ENCODE measurements at regions not wholly inside any gene's neighbourhood (a gene's known extent, or its start where the extent isn't known, plus 50 kb on each side); places are given as distances from the start of the nearest gene placed in this dataset.

DNA sequence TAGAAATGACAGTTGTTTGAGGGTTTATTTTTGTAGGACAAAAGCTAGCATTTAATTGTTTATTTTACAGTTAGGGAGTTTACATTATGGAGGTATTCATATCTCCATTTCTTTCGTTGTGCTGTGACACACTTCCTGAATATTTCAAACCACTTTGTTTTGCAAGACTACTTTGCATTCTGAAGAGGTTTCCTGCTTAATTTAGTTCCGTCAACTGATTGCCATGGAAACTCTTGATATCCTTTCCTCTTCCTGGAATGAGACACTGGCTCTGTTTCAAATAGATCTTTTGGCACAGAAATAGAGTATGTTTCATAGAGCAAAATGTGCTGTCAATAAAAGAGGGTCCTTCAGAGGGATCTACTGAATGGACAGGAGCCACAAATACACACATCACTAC is 159.5 kb upstream of the AGR3 start:
- Histone ChIP-seq H2AFZ (ENCODE audit: control insufficient read depth, low read depth, low read length) (no peak overlapping the region), H3K4me3 (no peak overlapping the region), H3K4me1 (ENCODE audit: control insufficient read depth, insufficient read depth, low read length) (no peaks in the 10 kb centered on the region), H3K9ac (ENCODE audit: control insufficient read depth, insufficient read depth, low read length) (no peak overlapping the region), H3K27me3 (replicated peaks in 1 of 2; ENCODE audit: control insufficient read depth in 2 of 2, insufficient read depth in 2 of 2, low read length in 1 of 2) (no peaks in the 10 kb centered on the region), H3K36me3 (ENCODE audit: control insufficient read depth in 2 of 2, insufficient read depth in 2 of 2, low read length in 1 of 2) (no peaks in the 10 kb centered on the region), H4K20me1 (ENCODE audit: control insufficient read depth, insufficient read depth) (no peaks in the 10 kb centered on the region), H3K79me2 (ENCODE audit: control insufficient read depth, insufficient read depth, low read length) (no peaks in the 10 kb centered on the region), H3K4me2 (ENCODE audit: control insufficient read depth, insufficient read depth) (no peak overlapping the region), H3K27ac (ENCODE audit: control insufficient read depth, insufficient read depth) (no peak overlapping the region), H3K9me3 (replicated peaks; ENCODE audit: control insufficient read depth, insufficient read depth, low read length) (no peaks in the 10 kb centered on the region)
- in situ Hi-C loops (cut with MboI): no loop called here
- DNase-seq (ENCODE audit: low read depth, low spot score): no peak
- SMC1A ChIA-PET (ENCODE audit: uncharacterized antibody, unreplicated experiment): no interaction called here
- no peak for FAIRE-seq
- intact Hi-C loops (cut with micrococcal nuclease; ENCODE audit: unreplicated experiment): no loop called here
- POLR2A ChIA-PET: no interaction called here
- CTCF ChIA-PET: no interaction called here
- no TSS peak for BruUV-seq (replicated peaks)
- no peak for TF ChIP-seq YY1 (IDR thresholded peaks at IDR 0.05; ENCODE audit: low read depth, low read length)
- no peak for TF ChIP-seq ZNF274 (IDR thresholded peaks at IDR 0.05; ENCODE audit: insufficient read depth, insufficient read length)
- TF ChIP-seq, protein P1, sequence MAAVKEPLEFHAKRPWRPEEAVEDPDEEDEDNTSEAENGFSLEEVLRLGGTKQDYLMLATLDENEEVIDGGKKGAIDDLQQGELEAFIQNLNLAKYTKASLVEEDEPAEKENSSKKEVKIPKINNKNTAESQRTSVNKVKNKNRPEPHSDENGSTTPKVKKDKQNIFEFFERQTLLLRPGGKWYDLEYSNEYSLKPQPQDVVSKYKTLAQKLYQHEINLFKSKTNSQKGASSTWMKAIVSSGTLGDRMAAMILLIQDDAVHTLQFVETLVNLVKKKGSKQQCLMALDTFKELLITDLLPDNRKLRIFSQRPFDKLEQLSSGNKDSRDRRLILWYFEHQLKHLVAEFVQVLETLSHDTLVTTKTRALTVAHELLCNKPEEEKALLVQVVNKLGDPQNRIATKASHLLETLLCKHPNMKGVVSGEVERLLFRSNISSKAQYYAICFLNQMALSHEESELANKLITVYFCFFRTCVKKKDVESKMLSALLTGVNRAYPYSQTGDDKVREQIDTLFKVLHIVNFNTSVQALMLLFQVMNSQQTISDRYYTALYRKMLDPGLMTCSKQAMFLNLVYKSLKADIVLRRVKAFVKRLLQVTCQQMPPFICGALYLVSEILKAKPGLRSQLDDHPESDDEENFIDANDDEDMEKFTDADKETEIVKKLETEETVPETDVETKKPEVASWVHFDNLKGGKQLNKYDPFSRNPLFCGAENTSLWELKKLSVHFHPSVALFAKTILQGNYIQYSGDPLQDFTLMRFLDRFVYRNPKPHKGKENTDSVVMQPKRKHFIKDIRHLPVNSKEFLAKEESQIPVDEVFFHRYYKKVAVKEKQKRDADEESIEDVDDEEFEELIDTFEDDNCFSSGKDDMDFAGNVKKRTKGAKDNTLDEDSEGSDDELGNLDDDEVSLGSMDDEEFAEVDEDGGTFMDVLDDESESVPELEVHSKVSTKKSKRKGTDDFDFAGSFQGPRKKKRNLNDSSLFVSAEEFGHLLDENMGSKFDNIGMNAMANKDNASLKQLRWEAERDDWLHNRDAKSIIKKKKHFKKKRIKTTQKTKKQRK (IDR thresholded peaks at IDR 0.05; ENCODE audit: low read depth, low read length): no peak
- TF ChIP-seq, protein P2, sequence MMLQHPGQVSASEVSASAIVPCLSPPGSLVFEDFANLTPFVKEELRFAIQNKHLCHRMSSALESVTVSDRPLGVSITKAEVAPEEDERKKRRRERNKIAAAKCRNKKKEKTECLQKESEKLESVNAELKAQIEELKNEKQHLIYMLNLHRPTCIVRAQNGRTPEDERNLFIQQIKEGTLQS (IDR thresholded peaks at IDR 0.05; ENCODE audit: borderline replicate concordance, extremely low read depth, low read depth, low read length): no peak
- TF ChIP-seq, protein P3, sequence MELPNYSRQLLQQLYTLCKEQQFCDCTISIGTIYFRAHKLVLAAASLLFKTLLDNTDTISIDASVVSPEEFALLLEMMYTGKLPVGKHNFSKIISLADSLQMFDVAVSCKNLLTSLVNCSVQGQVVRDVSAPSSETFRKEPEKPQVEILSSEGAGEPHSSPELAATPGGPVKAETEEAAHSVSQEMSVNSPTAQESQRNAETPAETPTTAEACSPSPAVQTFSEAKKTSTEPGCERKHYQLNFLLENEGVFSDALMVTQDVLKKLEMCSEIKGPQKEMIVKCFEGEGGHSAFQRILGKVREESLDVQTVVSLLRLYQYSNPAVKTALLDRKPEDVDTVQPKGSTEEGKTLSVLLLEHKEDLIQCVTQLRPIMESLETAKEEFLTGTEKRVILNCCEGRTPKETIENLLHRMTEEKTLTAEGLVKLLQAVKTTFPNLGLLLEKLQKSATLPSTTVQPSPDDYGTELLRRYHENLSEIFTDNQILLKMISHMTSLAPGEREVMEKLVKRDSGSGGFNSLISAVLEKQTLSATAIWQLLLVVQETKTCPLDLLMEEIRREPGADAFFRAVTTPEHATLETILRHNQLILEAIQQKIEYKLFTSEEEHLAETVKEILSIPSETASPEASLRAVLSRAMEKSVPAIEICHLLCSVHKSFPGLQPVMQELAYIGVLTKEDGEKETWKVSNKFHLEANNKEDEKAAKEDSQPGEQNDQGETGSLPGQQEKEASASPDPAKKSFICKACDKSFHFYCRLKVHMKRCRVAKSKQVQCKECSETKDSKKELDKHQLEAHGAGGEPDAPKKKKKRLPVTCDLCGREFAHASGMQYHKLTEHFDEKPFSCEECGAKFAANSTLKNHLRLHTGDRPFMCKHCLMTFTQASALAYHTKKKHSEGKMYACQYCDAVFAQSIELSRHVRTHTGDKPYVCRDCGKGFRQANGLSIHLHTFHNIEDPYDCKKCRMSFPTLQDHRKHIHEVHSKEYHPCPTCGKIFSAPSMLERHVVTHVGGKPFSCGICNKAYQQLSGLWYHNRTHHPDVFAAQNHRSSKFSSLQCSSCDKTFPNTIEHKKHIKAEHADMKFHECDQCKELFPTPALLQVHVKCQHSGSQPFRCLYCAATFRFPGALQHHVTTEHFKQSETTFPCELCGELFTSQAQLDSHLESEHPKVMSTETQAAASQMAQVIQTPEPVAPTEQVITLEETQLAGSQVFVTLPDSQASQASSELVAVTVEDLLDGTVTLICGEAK (IDR thresholded peaks at IDR 0.05; ENCODE audit: borderline replicate concordance): no peak
- no peak for TF ChIP-seq POLR2AphosphoS2 (IDR thresholded peaks at IDR 0.05; ENCODE audit: low read depth, low read length)
- no peak for TF ChIP-seq WRNIP1 (IDR thresholded peaks at IDR 0.05; ENCODE audit: borderline replicate concordance, low read depth, low read length)
- no peak for TF ChIP-seq FOXM1 (IDR thresholded peaks at IDR 0.05; ENCODE audit: low read depth, low read length)
- TF ChIP-seq RAD21 (IDR thresholded peaks at IDR 0.05; ENCODE audit: insufficient read depth, low read depth, low read length): no peak
- no peak for TF ChIP-seq BMI1 (IDR thresholded peaks at IDR 0.05; ENCODE audit: borderline replicate concordance)
- no peak for TF ChIP-seq RBBP5 (conservative IDR thresholded peaks at IDR 0.05)
- no peak for TF ChIP-seq ZNF207 (IDR thresholded peaks at IDR 0.05; ENCODE audit: borderline replicate concordance)
- TF ChIP-seq, protein P4, sequence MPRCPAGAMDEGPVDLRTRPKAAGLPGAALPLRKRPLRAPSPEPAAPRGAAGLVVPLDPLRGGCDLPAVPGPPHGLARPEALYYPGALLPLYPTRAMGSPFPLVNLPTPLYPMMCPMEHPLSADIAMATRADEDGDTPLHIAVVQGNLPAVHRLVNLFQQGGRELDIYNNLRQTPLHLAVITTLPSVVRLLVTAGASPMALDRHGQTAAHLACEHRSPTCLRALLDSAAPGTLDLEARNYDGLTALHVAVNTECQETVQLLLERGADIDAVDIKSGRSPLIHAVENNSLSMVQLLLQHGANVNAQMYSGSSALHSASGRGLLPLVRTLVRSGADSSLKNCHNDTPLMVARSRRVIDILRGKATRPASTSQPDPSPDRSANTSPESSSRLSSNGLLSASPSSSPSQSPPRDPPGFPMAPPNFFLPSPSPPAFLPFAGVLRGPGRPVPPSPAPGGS (IDR thresholded peaks at IDR 0.05; ENCODE audit: borderline replicate concordance, insufficient read depth, low read depth, low read length, poor library complexity, severe bottlenecking): no peak
- 32% methylated on average over 2 of the region's 2 CpGs for WGBS (ENCODE audit: insufficient coverage, insufficient replicate concordance, low lambda C conversion rate, missing lambda C conversion rate)
- RAD21 ChIA-PET (ENCODE audit: unreplicated experiment): no interaction called here
- no peak for ATAC-seq
